Nucleus accumbens (tissue), 56 donors: ENCODE measurements at regions not wholly inside any gene's neighbourhood (a gene's known extent, or its start where the extent isn't known, plus 50 kb on each side); places are given as distances from the start of the nearest gene placed in this dataset.
"Not testable (repeated sequence)": the region's sequence is repeated elsewhere in the genome, so short reads cannot be mapped to it uniquely, and the experiment has no call there.

Source experiments
- DNase-seq, 56 donors: peaks; one replicate each; lab custom pipeline; 2025; lab: John Stamatoyannopoulos, UW

DNA sequence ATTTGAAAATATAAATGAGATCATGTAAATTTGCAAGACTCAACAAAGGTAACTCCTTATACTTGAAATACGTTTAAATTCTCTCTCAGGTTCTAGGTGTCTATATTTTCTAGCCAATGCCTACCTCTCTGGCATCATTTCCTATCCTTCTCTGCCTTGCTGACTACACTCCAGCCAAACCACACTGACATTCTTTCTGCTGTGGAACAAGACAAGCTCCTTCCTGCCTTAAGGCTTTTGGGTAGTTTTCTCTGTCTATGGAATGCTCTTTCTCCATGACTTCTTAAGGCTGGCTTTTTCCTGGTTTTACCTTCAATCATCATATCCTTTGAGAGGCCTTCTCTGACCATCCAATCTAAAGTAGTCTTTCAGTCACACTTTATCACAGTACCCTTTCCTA lies 201.0 kb downstream of the SPRY1 start:
- no peak for DNase-seq

DNA sequence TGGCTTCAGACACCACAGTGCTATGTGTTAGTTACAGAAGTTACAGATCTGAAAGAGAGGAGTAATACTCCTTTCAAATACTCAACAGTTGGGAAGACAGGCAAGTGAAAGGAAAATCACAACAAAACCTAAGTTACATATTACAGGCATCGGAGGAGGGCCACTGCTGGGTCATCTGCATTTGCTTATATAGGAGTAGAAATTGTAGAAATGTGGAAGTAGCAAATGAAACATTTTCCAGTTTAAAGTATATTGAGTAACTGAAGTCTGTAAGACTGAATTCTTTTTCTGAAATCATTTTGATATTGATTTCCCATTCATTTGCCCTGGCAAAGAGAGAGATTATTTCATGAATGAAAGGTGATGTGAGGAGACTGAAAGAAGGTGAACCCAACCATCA lies 201.7 kb downstream of the SPRY1 start:
- no peak for DNase-seq

DNA sequence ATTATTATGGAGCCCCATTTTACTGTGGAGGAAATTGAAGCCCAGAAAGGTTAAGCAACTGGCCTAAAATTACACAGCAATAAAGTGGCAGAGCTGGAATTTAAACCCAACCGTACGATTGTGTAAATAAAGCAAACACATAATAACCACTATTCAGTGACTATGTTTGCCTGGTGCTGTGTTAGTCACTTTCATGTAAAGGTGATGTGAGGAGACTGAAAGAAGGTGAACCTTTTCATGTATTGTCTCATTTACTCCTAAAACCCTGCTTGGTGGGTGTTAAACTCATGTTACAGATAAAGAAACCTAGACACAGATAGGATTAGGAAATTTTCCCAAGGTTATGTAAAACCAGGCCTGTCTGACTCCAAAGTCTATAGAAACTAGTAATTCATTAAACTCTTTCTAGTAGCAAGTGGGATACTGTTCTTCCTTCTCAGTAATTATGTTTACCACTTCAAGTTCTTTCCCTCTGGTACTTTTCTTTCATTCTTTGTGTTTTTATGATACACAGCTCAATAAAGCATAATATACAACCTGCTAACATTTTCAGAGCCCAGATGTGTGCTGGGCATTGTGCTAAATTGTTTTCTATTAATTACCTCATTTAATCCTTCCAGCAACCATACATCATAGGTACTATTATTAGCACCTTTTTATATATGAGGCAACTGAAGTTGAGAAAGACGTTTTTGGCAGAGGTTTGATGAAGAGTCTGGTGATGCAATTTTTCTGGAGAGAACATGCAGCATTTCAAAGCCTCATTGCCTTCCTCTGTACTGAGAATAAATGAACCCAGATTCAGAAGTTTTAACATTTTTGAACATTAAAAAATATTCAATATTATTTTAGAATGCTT lies 202.7 kb downstream of the SPRY1 start:
- no peak for DNase-seq

DNA sequence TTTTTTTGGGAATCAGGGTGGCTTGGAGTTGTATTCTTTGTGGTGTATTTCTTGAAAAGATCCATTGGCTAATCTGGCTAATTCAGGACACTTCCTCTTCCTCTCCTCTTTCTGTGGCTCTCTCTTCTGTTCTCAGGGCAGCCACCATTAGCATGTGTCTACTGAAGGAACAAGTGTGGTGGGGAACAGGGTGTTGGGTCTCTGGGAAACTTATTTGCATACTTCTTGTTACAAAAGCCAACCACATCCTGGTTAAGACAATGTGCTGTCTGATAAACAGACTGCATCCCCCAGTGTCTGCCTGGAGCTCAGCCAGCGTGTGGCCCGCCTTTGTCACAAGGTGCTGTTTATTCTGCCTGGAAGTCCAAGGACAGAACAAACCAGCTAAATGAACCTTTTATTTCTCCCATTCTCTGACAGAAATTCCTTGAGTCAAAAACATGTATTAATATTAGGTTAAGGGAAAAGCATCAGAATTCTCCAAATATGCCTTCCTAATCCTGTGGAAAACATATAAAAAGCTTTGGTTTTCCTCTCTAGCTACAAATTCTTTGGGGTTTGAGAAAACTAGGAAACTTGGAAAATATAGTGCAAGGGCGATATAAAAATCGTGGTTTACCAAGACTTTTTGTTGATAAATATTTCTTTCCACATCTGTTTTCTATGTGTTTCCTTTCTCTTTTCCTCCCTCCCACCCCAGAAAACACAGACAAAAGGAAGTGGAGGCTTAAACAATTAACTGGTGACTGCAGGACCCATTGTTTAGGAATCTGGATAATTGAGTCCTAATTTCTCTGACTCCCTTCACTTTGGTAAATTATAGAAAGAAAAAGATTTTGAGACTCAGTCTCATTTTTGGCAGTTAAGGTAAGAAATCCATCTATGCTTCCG lies 203.6 kb downstream of the SPRY1 start:
- peak in 46 of 56 donors; percentile 3 to 70 (median 28) for DNase-seq

DNA sequence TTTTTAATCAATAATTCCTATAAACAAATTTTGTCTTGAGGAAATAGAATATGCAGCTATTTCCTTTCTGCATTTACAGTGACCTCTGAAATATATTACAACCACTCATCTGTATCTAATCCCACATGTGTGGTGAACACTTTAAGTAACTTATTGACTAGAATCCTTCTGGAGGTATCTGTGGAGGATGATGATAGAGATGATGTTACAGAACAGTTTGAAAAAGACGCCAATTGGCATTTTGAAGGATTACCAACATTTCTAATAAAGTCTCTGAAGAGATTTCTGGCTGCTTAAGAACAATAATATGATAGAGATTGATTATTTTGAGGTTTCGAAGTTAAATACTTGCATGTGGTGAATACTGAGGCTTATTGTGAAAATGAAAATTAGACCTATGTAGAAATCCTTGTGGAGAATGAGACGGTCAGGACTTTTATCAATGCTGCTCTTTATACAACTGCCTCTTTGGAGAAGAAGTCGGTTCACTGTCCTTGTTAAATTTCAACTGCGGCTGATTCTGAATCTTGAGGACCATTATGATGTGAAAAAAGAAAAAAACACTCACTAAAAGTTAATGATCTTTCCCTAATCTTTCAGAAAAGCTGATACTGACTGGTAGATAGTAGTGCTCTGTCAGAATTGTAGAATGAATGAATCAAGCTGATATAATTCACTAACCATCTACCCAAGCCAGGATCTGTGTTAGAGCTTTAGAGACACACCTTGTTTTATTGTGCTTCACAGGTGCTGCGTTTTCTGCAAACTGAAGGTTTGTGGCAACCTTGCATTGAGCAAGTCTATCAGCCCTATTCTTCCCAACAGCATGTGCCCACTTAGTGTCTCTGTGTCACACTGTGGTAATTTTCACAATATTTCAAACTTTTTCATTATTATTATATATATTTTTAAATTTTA lies 204.7 kb downstream of the SPRY1 start:
- DNase-seq = no peak

DNA sequence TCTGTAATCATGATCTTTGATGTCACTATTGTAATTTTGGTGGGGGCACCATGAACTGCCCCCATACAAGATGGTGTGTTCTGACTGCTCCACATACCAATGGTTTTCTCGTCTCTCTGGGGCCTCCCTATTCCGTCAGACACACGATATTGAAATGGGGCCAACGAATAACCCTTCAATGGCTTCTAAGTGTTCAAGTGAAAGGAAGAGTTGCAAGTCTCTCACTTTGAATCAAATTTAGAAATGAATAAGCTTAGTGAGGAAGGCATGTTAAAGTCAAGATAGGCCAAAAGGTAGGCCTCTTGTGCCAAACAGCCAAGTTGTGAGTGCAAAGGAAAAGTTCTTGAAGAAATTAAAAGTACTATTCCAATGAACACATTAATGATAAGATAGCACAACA lies 205.4 kb downstream of the SPRY1 start:
- no peak for DNase-seq

DNA sequence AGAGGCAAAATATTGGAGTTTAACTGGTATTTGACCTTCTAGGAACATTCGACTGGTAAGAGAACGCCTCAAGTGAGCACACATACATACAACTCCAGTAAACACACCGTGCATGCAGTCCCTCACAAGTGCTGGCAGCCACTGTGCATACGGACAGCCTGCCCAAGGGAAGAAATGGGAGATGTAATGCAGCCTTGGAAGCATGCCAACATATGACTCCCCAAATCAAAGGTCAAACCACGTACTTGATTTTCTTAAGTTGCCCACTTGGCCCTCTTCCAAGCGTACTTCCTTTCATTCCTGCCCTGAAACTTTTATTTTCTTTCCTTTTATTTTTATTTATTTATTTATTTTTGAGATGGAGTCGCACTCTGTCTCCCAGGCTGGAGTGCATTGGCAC lies 206.6 kb downstream of the SPRY1 start:
- peak in 1 of 56 donors; percentile 12 for DNase-seq

DNA sequence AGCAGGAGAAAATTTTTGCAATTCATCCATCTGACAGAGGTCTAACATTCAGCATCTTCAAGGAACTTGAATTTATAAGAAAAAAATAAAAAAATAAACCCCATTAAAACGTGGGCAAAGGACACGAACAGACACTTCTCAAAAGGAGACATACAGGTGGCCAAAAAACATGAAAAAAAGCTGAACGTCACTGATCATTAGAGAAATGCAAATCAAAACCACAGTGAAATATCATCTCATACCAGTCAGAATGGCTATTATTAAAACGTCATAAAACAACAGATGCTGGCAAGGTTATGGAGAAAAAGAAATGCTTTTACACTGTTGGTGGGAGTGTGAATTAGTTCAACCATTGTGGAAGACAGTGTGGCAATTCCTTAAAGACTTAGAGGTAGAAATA lies 209.2 kb downstream of the SPRY1 start:
- not testable (repeated sequence) for DNase-seq

DNA sequence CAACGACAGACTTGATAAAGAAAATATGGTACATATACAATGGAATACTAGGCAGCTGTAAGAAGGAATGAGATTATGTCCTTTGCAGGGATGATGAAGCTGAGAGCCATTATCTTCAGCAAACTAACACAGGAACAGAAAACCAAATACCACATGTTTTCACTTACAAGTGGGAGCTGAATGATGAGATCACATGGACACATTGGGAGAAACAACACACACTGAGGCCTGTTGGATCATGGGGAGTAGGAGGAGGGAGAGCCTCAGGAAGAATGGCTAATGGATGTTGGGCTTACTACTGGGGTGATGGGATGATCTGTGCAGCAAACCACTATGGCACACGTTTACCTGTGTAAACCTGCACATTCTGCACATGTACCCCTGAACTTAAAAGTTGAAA lies 209.7 kb downstream of the SPRY1 start:
- DNase-seq = no peak

DNA sequence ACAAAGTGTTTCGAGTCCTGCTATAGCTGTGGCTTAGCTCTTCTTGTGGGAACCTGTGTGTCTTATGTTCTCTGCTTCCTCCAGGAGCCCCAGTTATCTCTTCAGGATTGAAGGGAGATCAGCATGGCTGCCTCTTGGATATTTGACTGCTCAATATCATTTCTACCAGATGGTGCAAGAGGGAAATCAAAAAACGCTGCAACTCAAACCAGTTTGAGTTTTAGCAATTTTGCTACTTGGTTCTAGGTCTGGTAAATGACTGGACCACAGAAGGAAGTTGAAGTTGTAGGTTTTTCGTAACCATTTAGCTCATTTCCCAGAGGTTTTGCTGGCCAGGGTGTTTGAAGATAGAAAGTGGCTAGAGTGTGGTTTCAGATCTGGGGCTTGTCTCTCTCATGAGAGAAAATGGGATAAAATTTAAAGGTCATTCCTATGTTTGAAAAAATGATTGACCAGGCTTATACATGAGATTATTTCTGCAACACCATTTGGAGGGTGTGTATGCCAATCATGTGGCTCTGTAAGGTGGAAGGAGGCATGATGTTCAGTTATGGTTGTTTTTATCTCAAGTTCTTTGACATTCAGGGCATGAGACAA lies 210.4 kb downstream of the SPRY1 start:
- DNase-seq = no peak

DNA sequence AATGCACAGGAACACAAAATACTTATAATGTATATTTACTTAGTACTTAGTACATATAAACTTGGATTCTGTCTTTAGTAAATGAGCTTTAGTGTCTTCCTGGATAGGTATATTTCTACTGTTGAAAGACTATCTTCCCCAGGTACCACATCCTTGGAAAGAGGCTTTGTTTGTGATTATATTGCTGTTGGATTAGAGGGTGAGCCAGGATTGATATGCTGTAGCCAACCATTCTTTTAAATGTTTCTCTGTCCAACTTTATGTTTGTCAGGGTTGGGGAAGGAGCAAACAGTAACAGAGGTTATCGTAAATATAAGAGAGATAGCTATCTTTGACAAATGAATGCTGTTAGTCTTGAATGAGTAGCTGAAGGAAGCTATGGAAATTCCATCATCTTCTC lies 213.2 kb downstream of the SPRY1 start:
- no peak for DNase-seq

DNA sequence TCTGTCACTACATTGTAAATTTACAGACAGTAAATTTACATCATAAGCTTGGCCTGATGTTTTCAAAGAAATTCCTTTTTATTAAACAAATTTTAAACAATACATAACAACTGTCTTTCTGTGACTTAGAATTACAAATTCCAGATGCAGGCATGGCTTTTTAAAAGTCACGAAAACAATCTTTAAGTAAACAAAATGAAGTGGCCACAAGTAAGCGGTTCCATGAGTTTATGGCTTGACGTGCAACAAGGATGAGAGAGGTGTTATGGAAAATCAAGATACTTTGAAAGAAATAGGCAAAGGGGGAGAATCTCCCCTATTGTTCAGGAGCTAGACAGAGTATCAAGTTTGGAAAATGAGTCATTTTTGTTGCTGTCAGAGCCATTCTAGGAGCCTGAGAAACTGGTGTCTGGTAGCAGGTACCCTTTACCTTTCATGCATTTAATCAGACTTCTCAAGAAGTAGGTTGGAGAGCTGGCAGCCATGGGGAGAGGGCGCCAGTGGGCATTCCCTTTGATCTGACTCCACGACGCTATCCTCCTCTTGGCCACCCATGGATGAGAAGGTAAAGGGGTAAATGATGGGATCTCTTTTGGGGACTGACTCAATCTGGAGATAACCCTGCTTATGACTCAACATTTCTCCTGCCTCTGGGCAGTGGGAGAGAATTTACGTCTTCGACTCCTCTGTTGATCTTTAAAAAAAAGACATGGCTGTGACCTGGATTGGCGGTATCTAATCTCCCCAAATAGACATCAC lies 217.2 kb downstream of the SPRY1 start:
- no peak for DNase-seq

DNA sequence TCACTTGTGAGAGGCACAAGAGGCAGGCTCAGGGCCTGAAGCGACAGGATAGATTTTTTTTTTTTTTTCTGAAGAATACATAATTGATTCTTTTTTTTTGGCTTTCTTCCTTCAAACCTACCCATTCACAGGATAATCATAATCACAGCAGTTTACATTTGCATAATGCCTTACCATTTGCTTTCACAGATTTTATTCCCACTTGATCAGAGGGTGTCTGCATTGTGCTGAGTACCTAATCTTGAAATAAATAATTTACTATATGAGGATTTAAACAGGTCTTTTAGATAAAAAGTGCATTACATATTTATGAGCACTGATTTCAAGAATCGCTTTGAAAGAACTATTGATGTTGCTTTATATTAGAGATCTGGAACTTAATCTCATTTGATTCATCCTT lies 219.3 kb downstream of the SPRY1 start:
- DNase-seq = no peak

DNA sequence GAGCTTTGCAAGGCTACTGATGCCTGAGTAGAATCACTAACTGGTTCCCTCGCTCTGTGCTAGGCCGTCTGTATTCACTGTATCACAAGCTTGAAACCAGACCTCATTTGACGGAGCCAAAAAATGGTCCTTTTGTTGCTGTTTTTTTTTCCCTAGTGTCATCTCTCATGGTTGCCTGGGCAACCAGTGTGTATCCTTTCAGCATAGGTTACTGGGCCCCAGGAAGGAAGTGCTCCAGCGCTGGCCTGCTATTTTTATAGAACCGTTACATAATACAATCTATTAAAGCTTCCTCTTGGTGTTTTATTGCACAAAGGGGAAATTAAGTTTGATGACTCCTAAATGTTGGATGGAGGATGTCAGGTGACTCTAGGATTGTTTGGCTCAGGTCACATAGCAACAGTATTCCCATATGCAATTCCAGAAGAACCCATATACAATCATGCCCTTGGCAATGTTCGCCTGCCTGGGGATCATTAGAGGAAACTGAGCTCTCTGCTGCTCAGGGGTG lies 220.4 kb downstream of the SPRY1 start:
- DNase-seq = peak in 45 of 56 donors; percentile 1 to 83 (median 29)

DNA sequence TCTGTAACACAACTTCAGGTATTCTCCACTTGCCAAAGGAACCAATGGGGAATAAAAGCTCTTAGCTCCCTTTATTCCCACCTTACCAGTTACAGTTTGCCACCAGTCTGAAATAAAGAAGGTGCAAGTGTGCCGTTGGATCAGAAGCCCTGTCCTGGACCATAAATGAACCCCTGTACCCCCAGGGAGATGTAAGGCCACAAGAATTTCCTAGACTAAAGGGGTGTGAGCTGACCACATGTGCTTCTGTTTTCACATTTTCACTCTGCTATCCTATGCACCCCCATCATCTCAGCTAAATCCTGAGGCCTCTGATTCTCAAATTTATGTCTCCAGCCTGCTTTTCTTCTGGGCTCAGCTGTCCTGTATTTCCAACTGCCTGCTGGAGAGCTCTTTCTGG lies 221.2 kb downstream of the SPRY1 start:
- DNase-seq = no peak

DNA sequence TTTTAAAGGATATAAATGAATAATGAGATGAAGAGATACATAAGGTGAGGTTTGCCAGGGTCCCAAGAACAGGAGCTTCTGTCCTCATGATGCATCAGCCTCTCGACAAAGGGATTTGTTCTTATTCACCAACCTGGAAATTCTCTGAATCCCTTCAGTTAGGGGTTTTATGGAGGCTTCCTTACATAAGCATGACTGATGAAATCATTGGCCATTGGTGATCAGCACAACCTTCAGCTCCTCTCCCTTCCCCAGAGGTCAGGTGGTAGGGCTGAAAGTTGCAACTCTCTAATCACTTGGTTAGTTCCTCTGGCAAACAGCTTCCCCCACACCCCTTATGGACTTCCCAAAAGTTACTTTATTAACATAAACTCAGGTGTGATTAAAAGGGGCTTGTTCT lies 222.0 kb downstream of the SPRY1 start:
- DNase-seq = no peak

DNA sequence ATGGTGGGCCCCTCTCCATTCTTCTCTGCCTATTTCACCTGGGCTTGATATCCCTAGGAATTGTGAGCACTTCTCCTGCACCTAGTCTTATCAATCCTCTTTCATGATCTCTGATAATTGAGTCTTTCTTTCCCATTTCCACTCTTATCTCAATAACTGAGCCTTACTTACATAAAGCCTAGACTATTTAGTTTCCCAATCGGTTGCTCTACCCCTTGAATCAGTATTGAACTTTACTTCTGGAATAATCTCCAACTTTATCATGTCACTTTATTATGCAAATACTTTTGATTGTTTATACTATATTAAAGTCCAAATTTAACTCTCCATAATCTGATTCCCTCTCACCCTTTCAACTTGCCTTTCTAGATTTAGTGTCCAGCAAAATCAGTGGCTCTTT lies 222.7 kb downstream of the SPRY1 start:
- DNase-seq = no peak

DNA sequence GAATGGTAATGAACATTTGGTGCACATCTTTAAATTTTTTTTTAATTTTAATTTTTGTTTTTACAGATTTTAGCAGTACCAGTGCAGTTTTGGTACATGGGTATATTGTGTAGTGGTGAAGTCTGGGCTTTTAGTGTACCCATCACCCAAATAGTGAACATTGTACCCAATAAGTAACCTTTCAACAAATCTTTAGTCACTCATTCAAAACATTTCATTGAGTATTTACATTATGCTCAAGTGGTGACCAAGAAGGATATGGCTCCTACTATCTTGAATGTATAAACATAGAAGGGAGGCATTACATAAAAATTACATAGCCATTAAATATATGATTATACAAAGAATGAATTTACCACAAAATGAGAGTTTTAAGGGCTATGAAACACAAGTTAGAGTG lies 223.3 kb downstream of the SPRY1 start:
- no peak for DNase-seq

DNA sequence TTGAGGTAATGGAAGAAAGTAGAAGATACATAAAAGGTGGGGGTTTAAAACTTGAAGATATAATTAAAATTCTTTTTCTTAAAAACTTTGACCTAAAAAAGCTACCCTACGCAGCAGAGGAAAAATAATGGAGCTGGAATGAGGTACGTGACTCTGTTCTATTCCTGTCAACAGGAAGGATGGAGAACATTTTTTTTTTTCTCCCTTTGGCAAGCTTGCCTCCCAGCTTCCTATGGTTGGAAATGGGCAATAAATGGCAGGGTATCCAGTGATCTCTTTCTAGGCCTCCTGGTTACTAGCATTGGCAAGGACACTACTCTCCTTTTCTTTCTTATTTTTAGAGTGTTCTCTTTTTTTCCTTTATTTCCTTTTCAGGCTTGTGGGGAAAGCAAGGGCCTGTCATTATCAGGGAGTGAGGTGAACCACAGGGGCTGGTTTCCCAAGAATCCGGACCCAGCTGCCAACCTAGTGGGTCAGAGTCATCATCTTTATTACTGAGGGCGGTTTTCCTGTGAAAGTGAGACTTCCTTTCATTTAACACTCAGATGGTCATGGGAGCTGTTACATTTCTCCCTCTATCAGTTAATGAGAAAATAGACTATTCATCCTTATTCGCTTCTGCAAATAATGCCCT lies 224.6 kb downstream of the SPRY1 start:
- no peak for DNase-seq
